Skin epidermis (tissue), 12 donors: ENCODE measurements at regions not wholly inside any gene's neighbourhood (a gene's known extent, or its start where the extent isn't known, plus 50 kb on each side); places are given as distances from the start of the nearest gene placed in this dataset.

ENCODE experiments used
- H3K27ac ChIP-seq, 21 experiments: fragments of 200-600 bp; sonication (generic) in 11 of 21; one replicate each; pipeline ENCODE4 v1.5.0; 2020; ENCODE audit warnings: mild to moderate bottlenecking in 3 of 21, inconsistent platforms in 2 of 21, moderate library complexity in 2 of 21
- H3K4me3 ChIP-seq, 7 experiments: fragments of 200-600 bp; sonication (generic) in 2 of 7; one replicate each; pipeline ENCODE4 v1.5.0; 2020; ENCODE audit warnings: inconsistent platforms in 2 of 7, mild to moderate bottlenecking in 2 of 7, moderate library complexity in 1 of 7

GRCh38 chr6:167569879-167570278, 245.0 kb downstream of the TTLL2 start:
- Histone ChIP-seq H3K27ac (no peak overlapping the region), H3K4me3 (no peak overlapping the region)

- no peak overlapping the region for H3K4me3 ChIP-seq
- H3K27ac ChIP-seq: no peak overlapping the region
Observed at GRCh38 chr6:167570460-167571400, 245.8 kb downstream of the TTLL2 start.

- Histone ChIP-seq H3K27ac (no peak overlapping the region), H3K4me3 (no peak overlapping the region)
Observed at GRCh38 chr6:167571550-167571949, 246.7 kb downstream of the TTLL2 start.

- H3K4me3 ChIP-seq: no peak overlapping the region
- H3K27ac ChIP-seq: peak overlapping the region in 1 of 21 experiments; percentile 20
Observed at GRCh38 chr6:167572106-167572505, 247.2 kb downstream of the TTLL2 start.

- H3K27ac ChIP-seq: peak overlapping the region in 2 of 21 experiments; percentile 43 to 49
- no peak overlapping the region for H3K4me3 ChIP-seq
Observed at GRCh38 chr6:167572841-167573271, 248.0 kb downstream of the TTLL2 start.

GRCh38 chr6:167573461-167574215, 248.8 kb downstream of the TTLL2 start:
- Histone ChIP-seq H3K27ac (peak overlapping the region in 1 of 21 experiments; percentile 49), H3K4me3 (no peak overlapping the region)

- H3K27ac ChIP-seq: no peak overlapping the region
- H3K4me3 ChIP-seq: no peak overlapping the region
Observed at GRCh38 chr6:167574431-167575151, 249.7 kb downstream of the TTLL2 start.

GRCh38 chr6:167575158-167575696, 250.3 kb downstream of the TTLL2 start:
- Histone ChIP-seq H3K27ac (no peak overlapping the region), H3K4me3 (no peak overlapping the region)

GRCh38 chr6:167576050-167576741, 250.5 kb upstream of the AFDN start:
- no peak overlapping the region for H3K27ac ChIP-seq
- H3K4me3 ChIP-seq: no peak overlapping the region

GRCh38 chr6:167576828-167577503, 249.7 kb upstream of the AFDN start:
- H3K27ac ChIP-seq: no peak overlapping the region

GRCh38 chr6:167577891-167578361, 248.8 kb upstream of the AFDN start:
- no peak overlapping the region for H3K27ac ChIP-seq
- H3K4me3 ChIP-seq: no peak overlapping the region

More at GRCh38 chr6:167576828-167577503, 249.7 kb upstream of the AFDN start:
- H3K4me3 ChIP-seq: no peak overlapping the region

- Histone ChIP-seq H3K4me3 (no peak overlapping the region), H3K27ac (no peak overlapping the region)
Observed at GRCh38 chr6:167578371-167578901, 248.3 kb upstream of the AFDN start.

- Histone ChIP-seq H3K27ac (no peak overlapping the region), H3K4me3 (no peak overlapping the region)
Observed at GRCh38 chr6:167579806-167580618, 246.7 kb upstream of the AFDN start.

- no peak overlapping the region for H3K4me3 ChIP-seq
- no peak overlapping the region for H3K27ac ChIP-seq
Observed at GRCh38 chr6:167580619-167580911, 246.1 kb upstream of the AFDN start.

GRCh38 chr6:167581637-167582036, 245.1 kb upstream of the AFDN start:
- Histone ChIP-seq H3K27ac (no peak overlapping the region), H3K4me3 (no peak overlapping the region)

GRCh38 chr6:167583412-167583811, 243.3 kb upstream of the AFDN start:
- H3K27ac ChIP-seq: no peak overlapping the region

GRCh38 chr6:167588181-167588919, 238.4 kb upstream of the AFDN start:
- H3K4me3 ChIP-seq: no peak overlapping the region
- H3K27ac ChIP-seq: no peak overlapping the region

More at GRCh38 chr6:167583412-167583811, 243.3 kb upstream of the AFDN start:
- H3K4me3 ChIP-seq: no peak overlapping the region
